ENCODE measurements at regions not wholly inside any gene's neighbourhood (a gene's known extent, or its start where the extent isn't known, plus 50 kb on each side); places are given as distances from the start of the nearest gene placed in this dataset.
"Not testable (repeated sequence)": the region's sequence is repeated elsewhere in the genome, so short reads cannot be mapped to it uniquely, and the experiment has no call there.

DNA sequence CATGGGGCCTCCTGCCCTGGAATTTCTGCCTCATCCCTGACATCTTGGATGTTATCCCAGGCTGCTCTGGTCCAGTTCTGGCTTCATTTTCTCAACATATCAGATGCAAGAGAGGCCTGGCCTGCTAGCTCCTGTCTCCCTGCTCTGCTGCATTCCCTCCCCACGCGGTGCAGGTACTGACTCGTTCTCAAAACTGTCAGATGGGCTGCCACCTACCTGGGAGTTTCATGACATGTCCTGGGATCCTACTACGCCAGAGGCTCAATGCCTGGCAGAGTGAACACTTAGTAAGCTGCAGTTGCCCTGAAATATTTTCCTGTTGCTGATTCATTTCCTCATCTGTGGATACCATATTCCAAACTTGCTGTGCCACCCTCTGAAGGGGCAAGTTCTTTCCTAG lies 126.7 kb upstream of the PLGLB2 start:
- TF ChIP-seq, protein P1, sequence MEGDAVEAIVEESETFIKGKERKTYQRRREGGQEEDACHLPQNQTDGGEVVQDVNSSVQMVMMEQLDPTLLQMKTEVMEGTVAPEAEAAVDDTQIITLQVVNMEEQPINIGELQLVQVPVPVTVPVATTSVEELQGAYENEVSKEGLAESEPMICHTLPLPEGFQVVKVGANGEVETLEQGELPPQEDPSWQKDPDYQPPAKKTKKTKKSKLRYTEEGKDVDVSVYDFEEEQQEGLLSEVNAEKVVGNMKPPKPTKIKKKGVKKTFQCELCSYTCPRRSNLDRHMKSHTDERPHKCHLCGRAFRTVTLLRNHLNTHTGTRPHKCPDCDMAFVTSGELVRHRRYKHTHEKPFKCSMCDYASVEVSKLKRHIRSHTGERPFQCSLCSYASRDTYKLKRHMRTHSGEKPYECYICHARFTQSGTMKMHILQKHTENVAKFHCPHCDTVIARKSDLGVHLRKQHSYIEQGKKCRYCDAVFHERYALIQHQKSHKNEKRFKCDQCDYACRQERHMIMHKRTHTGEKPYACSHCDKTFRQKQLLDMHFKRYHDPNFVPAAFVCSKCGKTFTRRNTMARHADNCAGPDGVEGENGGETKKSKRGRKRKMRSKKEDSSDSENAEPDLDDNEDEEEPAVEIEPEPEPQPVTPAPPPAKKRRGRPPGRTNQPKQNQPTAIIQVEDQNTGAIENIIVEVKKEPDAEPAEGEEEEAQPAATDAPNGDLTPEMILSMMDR (IDR thresholded peaks at IDR 0.05): not testable (repeated sequence)
- not testable (repeated sequence) for TF ChIP-seq JUNB (IDR thresholded peaks at IDR 0.05); FOXS1 (CRISPR knock-in tag; IDR thresholded peaks at IDR 0.05); EP300 (IDR thresholded peaks at IDR 0.05); KDM1A (IDR thresholded peaks at IDR 0.05; ENCODE audit: low read depth); MAX (IDR thresholded peaks at IDR 0.05); JUN (IDR thresholded peaks at IDR 0.05); RFX5 (IDR thresholded peaks at IDR 0.05); MAFK (IDR thresholded peaks at IDR 0.05; ENCODE audit: partially characterized antibody)
- TF ChIP-seq, protein P2, sequence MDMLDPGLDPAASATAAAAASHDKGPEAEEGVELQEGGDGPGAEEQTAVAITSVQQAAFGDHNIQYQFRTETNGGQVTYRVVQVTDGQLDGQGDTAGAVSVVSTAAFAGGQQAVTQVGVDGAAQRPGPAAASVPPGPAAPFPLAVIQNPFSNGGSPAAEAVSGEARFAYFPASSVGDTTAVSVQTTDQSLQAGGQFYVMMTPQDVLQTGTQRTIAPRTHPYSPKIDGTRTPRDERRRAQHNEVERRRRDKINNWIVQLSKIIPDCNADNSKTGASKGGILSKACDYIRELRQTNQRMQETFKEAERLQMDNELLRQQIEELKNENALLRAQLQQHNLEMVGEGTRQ (IDR thresholded peaks at IDR 0.05): not testable (repeated sequence)
- TF ChIP-seq, protein P3, sequence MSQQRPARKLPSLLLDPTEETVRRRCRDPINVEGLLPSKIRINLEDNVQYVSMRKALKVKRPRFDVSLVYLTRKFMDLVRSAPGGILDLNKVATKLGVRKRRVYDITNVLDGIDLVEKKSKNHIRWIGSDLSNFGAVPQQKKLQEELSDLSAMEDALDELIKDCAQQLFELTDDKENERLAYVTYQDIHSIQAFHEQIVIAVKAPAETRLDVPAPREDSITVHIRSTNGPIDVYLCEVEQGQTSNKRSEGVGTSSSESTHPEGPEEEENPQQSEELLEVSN (IDR thresholded peaks at IDR 0.05; ENCODE audit: borderline replicate concordance, low read depth): not testable (repeated sequence)
